Fibroblast of gingiva (primary cell): ENCODE measurements at regions not wholly inside any gene's neighbourhood (a gene's known extent, or its start where the extent isn't known, plus 50 kb on each side); places are given as distances from the start of the nearest gene placed in this dataset.
"Not testable (repeated sequence)": the region's sequence is repeated elsewhere in the genome, so short reads cannot be mapped to it uniquely, and the experiment has no call there.

Source experiments
- DNase-seq: peaks from one replicate; pipeline ENCODE4 v3.0.0-alpha.2; 2011; ENCODE audit warnings: low read depth

- no peak for DNase-seq
Measured at GRCh38 chrX:104513162-104513561, 52.8 kb upstream of the IL1RAPL2 start.

- no peak for DNase-seq
Measured at GRCh38 chrX:104510801-104511200, 55.2 kb upstream of the IL1RAPL2 start.

GRCh38 chrX:104502460-104502859 is 63.5 kb upstream of the IL1RAPL2 start:
- DNase-seq: no peak

GRCh38 chrX:104488811-104489210 is 77.2 kb upstream of the IL1RAPL2 start:
- no peak for DNase-seq

GRCh38 chrX:104486691-104487090 is 79.3 kb upstream of the IL1RAPL2 start:
- no peak for DNase-seq

- no peak for DNase-seq
Measured at GRCh38 chrX:104482757-104483156, 83.2 kb upstream of the IL1RAPL2 start.

GRCh38 chrX:104469771-104470170 is 96.2 kb upstream of the IL1RAPL2 start:
- DNase-seq: no peak

GRCh38 chrX:104459796-104460195 is 106.2 kb upstream of the IL1RAPL2 start:
- DNase-seq: no peak

GRCh38 chrX:104457130-104457529 is 108.9 kb upstream of the IL1RAPL2 start:
- DNase-seq: not testable (repeated sequence)

- no peak for DNase-seq
Measured at GRCh38 chrX:104450316-104450715, 115.7 kb upstream of the IL1RAPL2 start.

- DNase-seq: no peak
Measured at GRCh38 chrX:104445591-104445990, 120.4 kb upstream of the IL1RAPL2 start.

GRCh38 chrX:104435249-104435648 is 130.8 kb upstream of the IL1RAPL2 start:
- no peak for DNase-seq

- no peak for DNase-seq
Measured at GRCh38 chrX:104432321-104432720, 133.7 kb upstream of the IL1RAPL2 start.

- no peak for DNase-seq
Measured at GRCh38 chrX:104430742-104431119, 135.3 kb upstream of the IL1RAPL2 start.

GRCh38 chrX:104430072-104430741 is 135.8 kb upstream of the IL1RAPL2 start:
- no peak for DNase-seq

GRCh38 chrX:104428231-104428630 is 137.8 kb upstream of the IL1RAPL2 start:
- DNase-seq: no peak

GRCh38 chrX:104427693-104428092 is 138.3 kb upstream of the IL1RAPL2 start:
- no peak for DNase-seq

- no peak for DNase-seq
Measured at GRCh38 chrX:104427073-104427472, 138.9 kb upstream of the IL1RAPL2 start.

GRCh38 chrX:104420907-104421306 is 145.1 kb upstream of the IL1RAPL2 start:
- DNase-seq: no peak

GRCh38 chrX:104419926-104420325 is 146.1 kb upstream of the IL1RAPL2 start:
- DNase-seq: no peak

GRCh38 chrX:104419211-104419610 is 146.8 kb upstream of the IL1RAPL2 start:
- DNase-seq: no peak

- DNase-seq: no peak
Measured at GRCh38 chrX:104411800-104412199, 154.2 kb upstream of the IL1RAPL2 start.

GRCh38 chrX:104400387-104400786 is 145.7 kb upstream of the ESX1 start:
- no peak for DNase-seq

GRCh38 chrX:104392350-104392749 is 137.6 kb upstream of the ESX1 start:
- no peak for DNase-seq

- DNase-seq: no peak
Measured at GRCh38 chrX:104391906-104392305, 137.2 kb upstream of the ESX1 start.
